Stimulated activated CD4-positive, alpha-beta T cell treated with anti-CD3 and anti-CD28 coated beads, Interleukin-1b, Interleukin-23, amount 100 ng/mL, for 4 hours (primary cell): ENCODE measurements at regions not wholly inside any gene's neighbourhood (a gene's known extent, or its start where the extent isn't known, plus 50 kb on each side); places are given as distances from the start of the nearest gene placed in this dataset.
"Not testable (repeated sequence)": the region's sequence is repeated elsewhere in the genome, so short reads cannot be mapped to it uniquely, and the experiment has no call there.

ENCODE experiments used
- DNase-seq, 2 donors: peaks; one replicate each; pipeline ENCODE4 v3.0.0-alpha.2; 2020; ENCODE audit warnings: low read depth in 2 of 2

DNA sequence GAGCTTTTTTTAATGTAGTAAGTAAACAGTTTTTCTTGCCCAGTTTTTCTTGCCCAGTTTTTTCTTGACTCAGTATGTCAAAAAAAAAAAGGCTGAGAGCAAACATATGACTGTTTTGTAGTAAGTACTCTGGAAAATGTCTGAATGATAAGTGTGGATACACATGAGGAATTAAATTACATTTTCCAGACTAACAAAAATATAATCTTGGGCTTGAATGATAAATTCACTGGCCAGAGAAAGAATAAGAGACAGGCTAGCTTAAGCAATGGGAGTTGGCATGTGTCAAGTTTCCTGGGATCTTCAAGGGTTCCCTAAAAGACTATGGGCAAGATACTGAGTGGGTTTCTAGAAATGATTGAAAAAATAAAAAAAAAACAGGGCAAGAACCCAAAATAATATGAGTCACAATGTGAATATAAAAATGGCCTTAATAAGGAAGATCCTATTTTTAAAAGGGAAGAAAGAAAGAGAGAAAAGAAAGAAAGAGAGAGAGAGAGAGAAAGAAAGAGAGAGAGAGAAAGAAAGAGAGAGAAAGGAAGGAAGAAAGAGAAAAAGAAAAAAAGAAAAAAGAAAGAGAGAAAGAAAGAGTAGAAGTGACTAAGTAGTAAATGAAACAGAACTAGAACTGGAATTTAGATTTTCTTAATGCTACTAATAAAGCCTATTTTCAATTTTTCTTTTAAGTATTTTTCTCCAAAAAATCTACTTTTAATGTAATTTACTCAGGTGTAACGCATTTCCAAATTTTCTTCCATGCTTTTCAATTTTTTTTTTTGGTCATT, 60.2 kb downstream of the TFPI2 start:
- no peak for DNase-seq

DNA sequence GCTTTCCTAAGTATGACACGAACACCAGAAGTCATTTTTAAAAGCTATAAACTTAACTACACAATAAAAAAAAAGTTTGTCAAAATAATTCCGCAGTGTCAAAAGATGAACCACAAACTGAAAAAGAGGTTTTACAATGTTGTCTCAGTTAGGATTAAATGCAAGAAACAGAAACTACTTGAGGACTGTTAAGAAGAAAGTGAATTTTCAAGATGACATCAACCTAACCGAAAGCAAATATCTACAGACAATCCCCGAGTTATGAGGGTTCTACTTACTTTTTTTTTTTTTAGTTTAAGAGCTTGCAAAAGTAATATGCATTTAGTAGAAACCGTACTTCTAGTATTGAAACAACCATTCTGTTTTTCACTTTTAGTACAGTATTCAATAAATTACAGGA, 62.3 kb downstream of the TFPI2 start:
- no peak for DNase-seq

DNA sequence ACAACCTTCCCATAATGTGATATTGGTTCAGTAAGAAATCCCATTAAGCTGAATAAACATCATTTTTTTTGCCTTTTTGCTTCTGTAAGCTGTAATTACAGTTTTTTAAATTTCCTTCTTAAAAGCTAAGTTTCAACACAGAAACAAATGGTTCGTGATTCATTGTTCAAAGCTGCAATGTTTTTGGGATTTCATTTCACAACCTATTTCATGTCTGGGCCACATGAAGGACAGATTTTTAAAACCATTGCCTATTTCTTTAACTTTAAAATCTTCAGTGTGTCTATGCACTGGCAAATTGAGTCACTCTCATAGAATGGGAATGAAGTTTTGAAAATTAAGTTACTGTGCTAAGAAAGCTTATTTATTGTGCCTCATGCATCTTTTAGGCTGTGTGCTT, 66.9 kb downstream of the TFPI2 start:
- no peak for DNase-seq

DNA sequence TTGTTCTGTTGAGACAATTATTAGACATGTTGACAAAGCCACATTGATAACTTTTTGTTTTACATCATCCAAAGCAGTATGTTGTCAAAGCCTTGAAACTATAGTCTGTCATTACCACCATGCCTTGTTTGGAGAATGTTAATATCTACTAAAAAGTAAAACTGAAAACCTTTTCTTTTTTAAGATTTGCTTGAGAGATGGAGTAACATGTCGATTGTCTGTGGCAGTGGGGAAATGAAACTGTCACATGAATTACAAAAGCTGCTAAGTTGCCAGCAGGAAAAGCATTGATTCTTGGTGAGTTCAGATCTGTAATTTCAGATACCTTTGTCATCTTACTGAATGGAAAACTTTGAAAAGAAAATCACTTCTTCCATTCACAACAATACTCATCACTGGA, 69.1 kb downstream of the TFPI2 start:
- DNase-seq = no peak

DNA sequence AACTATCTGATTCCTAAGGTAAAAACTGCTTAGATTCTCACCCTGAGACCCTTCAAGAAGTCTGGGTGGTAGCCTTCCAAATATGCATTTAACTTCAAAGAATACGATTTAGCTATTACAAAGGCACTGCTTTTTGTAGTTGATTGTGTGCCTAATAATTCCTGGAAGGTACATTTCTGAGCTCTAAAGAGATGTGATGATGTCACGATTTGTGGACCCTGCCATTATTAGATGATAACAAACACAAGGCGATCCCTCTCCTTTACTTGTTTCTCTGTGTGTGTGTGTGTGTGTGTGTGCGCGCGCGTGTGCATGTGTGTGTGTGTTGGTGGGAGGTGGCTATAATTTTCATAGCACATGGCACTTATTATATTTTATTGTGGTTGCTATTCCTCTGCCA, 70.9 kb downstream of the TFPI2 start:
- DNase-seq = no peak

DNA sequence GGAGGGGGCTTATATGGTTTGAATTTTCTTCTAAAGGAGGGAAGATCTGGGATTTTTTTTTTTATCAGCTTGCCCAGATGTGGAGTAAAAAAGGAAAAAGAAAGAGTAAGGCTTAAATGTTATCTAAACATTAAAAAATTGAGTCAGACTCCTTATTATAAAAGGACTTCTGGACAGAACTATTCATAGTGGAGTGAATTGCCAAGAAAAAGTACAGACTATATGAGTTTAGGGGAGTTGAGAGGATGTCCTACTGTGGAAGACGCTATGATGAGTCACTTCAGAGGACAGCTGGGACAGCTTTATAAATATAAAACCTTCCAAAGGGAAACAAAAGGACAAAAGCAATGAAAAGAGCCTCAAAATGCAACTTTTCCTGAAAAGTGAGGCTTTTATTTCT, 73.0 kb downstream of the TFPI2 start:
- no peak for DNase-seq

DNA sequence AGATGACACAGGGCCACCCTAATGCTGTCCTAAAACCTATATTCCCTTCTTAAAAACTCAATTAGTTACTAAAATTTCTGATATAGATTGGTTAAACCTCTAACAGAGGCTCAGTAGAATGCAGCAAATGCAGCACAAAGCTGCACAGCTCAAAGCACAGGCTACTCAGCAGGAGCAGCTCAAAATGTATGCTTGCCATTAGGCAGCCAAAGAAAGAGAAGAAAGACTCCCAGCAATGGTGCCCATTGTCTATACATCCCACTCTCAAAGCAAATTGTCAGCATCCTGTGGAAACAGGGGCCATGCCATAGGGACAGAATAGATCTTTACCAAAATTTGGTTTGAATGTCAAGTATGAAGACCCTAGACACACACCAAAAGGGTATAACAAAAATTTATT, 73.5 kb downstream of the TFPI2 start:
- no peak for DNase-seq

DNA sequence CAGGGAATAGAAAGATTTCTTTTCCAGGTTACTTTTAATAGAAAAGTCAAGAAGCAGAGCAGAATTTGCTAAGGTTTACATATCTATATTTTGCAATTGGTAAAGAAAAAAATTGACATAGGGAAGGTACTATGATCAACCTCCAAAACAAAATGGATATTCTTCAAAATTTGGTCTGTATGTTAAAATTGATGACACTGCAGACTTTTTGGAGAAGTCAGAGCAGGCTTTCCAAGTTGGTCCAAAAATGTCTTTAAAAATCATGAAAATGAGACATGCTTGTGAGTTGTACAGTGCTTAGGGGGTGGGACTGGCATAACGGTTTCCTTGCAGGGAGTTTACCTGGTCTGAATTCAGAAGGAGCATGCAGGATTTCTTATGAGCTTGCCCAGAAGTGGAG, 77.0 kb downstream of the TFPI2 start:
- DNase-seq = no peak

DNA sequence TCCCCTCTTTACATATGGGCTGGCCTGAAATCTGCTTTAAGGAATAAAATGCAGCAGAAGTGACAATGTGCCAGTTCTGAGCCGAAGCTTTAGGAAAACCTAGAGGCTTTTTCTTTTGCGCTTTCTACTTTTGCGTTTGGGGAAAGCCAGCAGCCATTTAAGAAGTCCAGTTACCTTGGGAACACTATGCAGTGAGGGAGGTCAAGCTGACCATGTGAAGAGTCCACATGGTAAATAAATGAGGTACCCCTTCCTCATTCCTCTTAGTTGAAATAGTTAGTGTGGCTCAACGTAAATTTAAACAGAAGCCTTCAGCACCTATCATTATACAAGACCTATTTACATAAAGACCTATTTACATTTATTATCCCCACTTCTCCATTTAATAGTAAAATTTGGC, 78.5 kb downstream of the TFPI2 start:
- DNase-seq = no peak

DNA sequence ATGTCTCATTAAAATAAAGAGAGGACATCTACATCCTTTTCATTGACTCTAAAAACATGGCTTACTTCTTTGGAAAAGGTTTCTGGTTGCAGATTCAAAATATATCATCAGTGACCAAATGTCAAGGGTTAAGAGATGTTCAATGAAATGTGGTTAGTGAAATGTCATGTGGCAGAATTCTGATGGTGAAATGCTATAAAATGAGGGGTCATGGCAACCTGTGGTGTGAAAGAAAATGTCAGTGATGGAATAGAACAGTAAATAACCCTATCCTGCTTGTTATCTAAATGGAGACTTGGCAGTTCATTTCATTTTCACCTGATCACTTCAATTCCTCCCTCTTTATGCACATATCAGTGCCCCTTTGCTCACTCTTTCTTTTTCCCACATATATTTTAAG, 79.4 kb downstream of the TFPI2 start:
- DNase-seq = no peak

DNA sequence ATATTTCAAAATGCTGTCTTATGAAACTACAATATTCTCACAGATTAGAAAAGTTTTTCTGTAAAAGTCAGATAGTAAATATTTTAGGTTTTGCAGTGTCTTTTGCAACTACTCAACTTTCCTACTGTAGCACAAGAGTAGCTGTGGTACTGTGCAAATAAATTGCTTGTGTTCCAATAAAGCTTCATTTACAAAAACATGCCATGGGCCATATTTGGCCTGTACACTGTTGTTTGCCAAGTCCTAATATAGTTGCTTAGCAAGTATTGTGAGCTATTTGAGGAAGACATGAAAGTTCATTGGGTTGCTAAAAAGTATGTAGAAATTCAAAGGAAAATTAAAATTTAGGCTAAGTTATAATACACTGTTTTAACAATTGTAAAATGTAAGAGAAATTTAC, 80.0 kb downstream of the TFPI2 start:
- no peak for DNase-seq

DNA sequence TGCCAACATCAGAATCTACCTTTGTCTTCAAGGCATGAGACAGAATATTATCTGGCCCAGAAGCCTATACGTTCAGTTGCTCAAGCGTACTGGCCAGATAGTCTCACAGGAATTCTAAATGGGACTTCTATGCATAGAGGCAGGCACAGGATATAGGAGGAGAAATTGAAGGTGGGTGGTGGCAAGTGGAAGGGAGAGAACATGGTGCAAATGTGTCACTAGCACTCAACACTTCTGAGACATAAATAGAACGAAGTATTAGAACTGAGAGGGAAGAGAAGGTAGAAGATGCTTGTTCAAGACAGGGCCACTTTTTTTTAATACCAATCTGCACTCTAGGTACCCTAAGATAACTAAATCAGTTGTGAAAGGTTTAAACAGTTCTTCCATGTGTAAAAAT, 85.8 kb downstream of the TFPI2 start:
- DNase-seq = no peak

DNA sequence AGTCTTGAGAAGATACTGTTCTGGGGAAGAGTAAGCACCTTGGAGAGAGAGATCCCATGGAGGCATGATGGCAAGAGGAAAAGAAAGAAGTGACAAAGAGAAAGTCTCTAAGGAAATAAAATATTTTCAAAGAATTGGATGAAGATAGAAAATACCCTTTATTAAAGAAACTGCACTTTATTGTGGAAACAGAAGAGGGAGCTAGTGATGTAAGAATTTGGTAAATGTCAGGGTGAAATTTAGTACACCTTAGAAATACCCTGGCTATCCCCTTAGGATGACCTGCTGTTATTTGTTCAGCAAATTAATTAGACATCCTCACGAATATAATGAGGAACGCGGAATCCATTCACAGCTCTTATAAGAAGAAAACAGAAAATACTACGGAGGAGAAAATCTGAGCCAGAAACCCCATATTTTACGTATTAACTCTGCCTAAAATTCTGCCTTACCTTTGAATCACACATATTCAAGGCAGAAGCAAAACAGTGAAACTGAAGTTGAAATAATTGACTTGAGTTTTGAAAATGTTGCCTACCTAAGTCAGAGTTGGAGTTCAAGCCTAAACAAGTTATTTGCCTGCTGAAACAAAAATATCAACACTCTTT, 90.7 kb downstream of the TFPI2 start:
- no peak for DNase-seq

DNA sequence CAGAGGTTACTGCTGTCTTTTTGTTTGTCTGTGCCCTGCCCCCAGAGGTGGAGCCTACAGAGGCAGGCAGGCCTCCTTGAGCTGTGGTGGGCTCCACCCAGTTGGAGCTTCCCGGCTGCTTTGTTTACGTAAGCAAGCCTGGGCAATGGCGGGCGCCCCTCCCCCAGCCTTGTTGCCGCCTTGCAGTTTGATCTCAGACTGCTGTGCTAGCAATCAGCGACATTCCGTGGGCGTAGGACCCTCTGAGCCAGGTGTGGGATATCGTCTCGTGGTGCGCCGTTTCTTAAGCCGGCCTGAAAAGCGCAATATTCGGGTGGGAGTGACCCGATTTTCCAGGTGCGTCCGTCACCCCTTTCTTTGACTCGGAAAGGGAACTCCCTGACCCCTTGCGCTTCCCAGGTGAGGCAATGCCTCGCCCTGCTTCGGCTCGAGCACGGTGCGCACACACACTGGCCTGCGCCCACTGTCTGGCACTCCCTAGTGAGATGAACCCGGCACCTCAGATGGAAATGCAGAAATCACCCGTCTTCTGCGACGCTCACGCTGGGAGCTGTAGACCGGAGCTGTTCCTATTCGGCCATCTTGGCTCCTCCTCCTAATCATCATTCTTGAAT, 97.4 kb downstream of the TFPI2 start:
- not testable (repeated sequence) for DNase-seq

DNA sequence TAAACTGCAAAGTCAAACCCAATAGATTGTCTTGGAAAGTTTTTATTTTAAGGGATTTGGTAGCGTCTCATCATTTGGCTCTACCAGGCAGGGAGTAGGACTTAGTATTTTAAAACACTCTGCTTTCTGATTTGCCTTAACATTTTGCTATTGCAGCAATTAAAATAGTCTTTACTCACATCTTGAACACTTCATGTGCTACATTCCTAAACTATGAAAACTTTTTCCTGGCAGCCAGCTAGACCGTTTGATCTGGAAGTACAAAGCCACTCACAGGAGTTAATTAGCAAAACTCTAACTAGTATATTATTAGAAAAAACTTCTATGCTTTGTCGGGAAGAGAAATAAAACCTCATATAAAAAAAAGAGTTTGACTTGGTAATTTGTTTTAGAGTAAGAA, 111.4 kb downstream of the TFPI2 start:
- DNase-seq = no peak

DNA sequence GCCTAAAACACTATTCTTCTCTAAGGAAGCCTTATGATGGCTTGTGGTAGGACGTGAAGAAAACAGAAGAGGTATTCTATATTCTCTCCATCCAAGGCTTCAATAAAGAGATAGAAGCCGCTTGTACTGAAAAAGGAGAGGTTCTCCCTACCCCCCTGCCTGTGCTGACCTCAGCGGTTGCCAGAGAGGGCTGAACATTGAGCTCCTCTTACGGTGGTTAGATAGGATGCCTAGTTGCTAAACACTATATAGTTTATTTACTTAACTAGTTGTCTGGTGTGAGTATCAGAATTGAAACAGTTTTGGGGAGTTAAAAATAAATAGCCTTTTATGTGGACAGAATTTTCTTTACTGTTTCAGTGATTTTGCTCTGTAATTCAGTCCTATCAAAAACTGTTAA, 112.2 kb downstream of the TFPI2 start:
- DNase-seq = no peak

DNA sequence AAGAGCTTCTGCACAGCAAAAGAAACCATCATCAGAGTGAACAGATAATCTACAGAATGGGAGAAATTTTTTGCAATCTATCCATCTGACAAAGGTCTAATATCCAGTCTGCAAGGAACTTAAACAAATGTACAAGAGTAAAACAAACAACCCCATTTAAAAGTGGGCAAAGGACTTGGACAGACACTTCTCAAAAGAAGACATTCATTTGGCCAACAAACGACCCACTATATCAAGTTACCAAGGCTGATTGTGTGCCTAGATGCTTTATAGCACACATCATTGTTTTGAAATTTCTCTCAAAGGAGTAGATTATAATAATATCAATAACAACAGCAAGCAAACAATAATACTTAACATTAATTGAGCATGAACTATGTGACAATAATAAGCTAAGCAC, 117.1 kb downstream of the TFPI2 start:
- no peak for DNase-seq

DNA sequence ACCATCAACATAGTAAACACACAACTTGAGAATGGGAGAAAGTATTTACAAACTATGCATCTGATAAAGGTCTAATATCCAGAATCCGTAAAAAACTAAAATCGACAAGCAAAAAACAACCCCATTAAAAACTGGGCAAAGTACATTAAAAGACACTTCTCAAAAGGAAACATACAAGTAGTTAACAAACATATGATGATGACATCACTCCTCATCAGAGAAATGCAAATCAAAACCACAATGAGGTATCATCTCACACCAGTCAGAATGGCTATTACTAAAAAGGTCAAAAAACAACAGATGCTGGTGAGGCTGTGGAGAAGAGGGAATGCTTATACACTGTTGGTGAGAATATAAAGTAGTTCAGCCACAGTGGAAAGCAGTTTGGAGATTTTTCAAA, 125.1 kb downstream of the TFPI2 start:
- no peak for DNase-seq

DNA sequence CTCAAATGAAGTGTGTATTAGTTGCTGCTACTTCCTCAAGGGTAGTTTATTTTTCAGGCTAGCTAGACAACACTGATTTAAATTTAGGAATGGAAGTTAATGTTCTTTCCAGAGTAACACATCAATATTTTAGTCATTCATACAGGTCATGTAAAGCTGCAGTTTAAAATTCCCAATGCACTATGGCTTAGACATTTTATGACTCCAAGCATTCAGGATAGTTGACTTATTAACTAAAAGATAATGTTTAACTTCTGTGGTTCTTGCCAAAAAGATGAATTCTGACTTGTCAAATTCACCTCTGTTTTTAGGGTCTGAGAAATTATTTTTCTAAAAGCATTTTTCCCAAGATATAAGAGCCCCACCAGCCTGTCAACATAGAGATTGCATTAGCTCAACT, 131.9 kb downstream of the TFPI2 start:
- DNase-seq = no peak

DNA sequence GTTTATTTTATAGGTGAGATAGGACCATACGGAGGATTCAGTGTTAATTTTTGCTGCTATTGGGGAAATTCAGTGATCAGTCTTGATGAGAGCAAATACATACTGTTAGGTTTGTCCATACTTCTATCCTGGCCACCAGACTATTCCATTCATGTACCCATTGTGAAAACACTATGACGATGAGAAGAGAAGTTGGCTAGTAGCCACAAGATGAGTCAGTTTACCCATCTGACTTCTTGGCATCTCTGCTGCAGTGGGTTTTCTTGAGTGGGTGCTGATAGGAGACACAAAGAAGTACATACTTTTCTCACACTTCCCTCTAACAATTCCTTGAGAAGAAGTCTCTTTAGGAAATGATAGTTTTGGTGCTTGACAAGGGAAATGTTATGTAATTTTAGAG, 133.1 kb downstream of the TFPI2 start:
- no peak for DNase-seq

DNA sequence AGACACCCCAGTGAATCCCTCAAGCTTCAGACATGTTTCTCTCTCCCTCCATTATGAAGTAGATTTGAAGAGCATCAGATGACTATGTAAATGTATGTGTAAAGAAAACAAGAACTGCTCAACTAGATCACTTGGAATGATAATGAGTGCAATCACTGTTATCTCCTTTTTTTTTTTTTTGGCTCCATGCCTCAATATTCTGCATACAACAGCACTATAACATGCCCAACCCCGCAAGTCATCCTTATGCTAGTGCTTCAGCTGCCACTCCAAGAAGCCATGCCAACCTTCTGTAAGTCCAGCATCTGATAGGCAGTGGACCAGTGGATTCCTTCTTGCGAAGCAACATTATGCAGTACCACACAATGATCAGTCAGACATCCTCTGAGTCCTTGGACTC, 133.7 kb downstream of the TFPI2 start:
- DNase-seq = no peak

DNA sequence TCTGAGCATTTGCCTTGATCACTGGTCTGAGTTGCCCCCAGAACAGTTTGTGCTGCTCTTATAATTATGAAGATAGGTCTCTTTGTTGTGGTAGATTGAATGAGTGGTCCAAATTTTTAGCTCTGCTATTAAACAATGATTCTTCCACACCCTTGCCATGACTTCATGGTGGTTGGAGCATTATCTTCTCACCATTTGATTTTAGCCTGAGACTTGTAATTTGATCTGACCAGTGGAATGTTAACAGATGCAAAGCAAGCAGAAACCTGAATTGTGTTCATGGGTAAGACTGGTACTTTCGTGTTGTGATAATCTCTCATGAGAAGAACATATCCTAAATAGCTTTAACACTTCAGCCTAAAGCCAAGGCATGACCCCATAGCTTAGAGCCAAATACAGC, 139.1 kb downstream of the TFPI2 start:
- no peak for DNase-seq

DNA sequence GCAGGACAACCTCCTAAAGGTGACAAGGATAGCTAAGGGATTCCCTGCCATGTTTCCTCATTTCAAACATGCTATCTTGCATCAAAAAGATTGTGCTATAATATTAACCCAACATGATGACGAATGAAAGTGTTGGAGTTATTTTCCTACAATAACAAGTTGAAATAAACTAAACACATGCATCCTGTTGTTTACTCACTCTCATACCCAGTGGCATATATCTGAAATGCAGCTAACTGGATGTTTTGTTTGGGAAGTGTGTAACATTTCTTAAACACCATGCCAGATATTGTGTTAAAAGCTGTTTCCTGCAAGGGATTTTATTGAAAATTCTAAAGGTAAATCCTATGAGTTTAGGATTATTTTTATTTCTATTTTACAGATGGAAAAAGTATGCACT, 139.6 kb downstream of the TFPI2 start:
- no peak for DNase-seq

DNA sequence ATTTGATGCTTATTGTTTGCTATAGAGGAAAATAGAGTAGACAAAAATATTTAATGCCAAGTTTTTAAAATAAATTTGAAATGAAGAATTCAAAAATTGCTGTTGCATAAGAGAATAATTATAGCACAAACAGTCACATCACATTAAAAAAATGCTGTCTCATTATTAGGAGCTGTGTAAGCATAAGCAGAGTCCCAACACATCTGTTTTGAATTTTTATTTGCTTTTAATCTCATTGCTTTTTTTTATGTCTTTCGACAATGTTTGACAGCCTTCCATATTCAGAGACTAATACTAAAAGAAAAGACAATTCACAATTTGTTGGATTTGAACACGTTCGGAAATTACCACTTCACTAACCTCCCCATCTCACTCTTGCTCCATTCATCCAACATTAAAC, 143.5 kb downstream of the TFPI2 start:
- no peak for DNase-seq
